ENCODE measurements at regions not wholly inside any gene's neighbourhood (a gene's known extent, or its start where the extent isn't known, plus 50 kb on each side); places are given as distances from the start of the nearest gene placed in this dataset.
"Not testable (repeated sequence)": the region's sequence is repeated elsewhere in the genome, so short reads cannot be mapped to it uniquely, and the experiment has no call there.

- not testable (repeated sequence) for TF ChIP-seq EZH2phosphoT487 (IDR thresholded peaks at IDR 0.05; ENCODE audit: insufficient read depth, low read depth); EZH2 (IDR thresholded peaks at IDR 0.05; ENCODE audit: insufficient read depth, poor library complexity, severe bottlenecking)
These were observed 50.5 kb upstream of the THOC3 start for GRCh38 chr5:176018598-176018997.
